ENCODE measurements at regions not wholly inside any gene's neighbourhood (a gene's known extent, or its start where the extent isn't known, plus 50 kb on each side); places are given as distances from the start of the nearest gene placed in this dataset.
A peak's percentile ranks its signal among the peaks of the same experiment; 100 is the strongest.

GRCh38 chr6:19024737-19025136, 637.6 kb downstream of the RNF144B start:
- H3K9me2 ChIP-seq (ENCODE audit: insufficient read depth): no peaks in the 10 kb centered on the region
- TF ChIP-seq, protein P1, sequence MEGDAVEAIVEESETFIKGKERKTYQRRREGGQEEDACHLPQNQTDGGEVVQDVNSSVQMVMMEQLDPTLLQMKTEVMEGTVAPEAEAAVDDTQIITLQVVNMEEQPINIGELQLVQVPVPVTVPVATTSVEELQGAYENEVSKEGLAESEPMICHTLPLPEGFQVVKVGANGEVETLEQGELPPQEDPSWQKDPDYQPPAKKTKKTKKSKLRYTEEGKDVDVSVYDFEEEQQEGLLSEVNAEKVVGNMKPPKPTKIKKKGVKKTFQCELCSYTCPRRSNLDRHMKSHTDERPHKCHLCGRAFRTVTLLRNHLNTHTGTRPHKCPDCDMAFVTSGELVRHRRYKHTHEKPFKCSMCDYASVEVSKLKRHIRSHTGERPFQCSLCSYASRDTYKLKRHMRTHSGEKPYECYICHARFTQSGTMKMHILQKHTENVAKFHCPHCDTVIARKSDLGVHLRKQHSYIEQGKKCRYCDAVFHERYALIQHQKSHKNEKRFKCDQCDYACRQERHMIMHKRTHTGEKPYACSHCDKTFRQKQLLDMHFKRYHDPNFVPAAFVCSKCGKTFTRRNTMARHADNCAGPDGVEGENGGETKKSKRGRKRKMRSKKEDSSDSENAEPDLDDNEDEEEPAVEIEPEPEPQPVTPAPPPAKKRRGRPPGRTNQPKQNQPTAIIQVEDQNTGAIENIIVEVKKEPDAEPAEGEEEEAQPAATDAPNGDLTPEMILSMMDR (conservative IDR thresholded peaks at IDR 0.05): peak; percentile 67
- no peak for TF ChIP-seq EZH2 (IDR thresholded peaks at IDR 0.05; ENCODE audit: low read depth)
- H3K27me3 ChIP-seq (ENCODE audit: insufficient read depth, low read depth): no peaks in the 10 kb centered on the region
- ChIA-PET POLR2A (ENCODE audit: unreplicated experiment) (interaction anchor here (0.5 to 1.2 kb wide), 2 partner anchors 81 to 513 kb away, joined by 3 to 5 read pairs; no protein-coding TSS in a partner anchor), CTCF (interaction anchor here (0.6 to 1.4 kb wide), 5 partner anchors 27 to 1548 kb away, joined by 4 to 6 read pairs (median 5); no protein-coding TSS in a partner anchor)
- no peaks in the 10 kb centered on the region for H3K36me3 ChIP-seq (ENCODE audit: low read depth)
- no peak overlapping the region for H2AFZ ChIP-seq
- no TSS peak for BruUV-seq (replicated peaks)
- DNase-seq: peak; percentile 43
- H3K4me2 ChIP-seq: no peak overlapping the region
- H3K79me2 ChIP-seq (ENCODE audit: low read depth): no peaks in the 10 kb centered on the region
- H3K4me1 ChIP-seq (replicated peaks; ENCODE audit: insufficient read depth): no peaks in the 10 kb centered on the region
- no peak overlapping the region for H3K4me3 ChIP-seq
- H3F3A ChIP-seq (ENCODE audit: insufficient read depth, low read depth): no peaks in the 10 kb centered on the region
- no peaks in the 10 kb centered on the region for H4K20me1 ChIP-seq (ENCODE audit: insufficient read depth)
- intact Hi-C loops (cut with micrococcal nuclease; ENCODE audit: unreplicated experiment): loop anchor here (1.0 to 10.0 kb wide), 5 partner anchors 180 to 1032 kb away; no protein-coding TSS in a partner anchor
- no peaks in the 10 kb centered on the region for H3K9me3 ChIP-seq (ENCODE audit: insufficient read depth, low read depth)
- no peak overlapping the region for H3K27ac ChIP-seq

DNA sequence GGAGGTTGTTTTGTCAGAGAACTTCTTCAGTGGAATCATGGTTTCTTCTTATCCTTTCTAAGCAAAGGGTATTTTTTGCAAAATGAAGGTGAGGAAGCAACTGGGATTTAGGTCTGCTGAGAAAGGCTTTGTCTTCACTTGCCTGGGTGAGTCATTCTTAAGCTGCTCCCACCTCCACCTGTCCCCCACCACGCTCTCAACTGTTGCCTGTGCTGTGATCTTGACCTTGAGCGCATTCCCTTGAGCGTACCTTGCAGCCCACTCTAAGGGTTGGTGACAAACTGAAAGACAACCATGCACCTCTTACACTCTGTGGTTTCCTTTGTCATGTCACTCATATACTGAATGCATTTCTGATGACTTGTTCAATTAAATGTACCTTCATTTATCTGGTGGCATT, 641.1 kb downstream of the RNF144B start:
- Histone ChIP-seq H3K36me3 (ENCODE audit: low read depth) (no peaks in the 10 kb centered on the region), H3K4me3 (no peak overlapping the region), H3F3A (ENCODE audit: insufficient read depth, low read depth) (no peaks in the 10 kb centered on the region), H4K20me1 (ENCODE audit: insufficient read depth) (no peaks in the 10 kb centered on the region), H3K9me3 (ENCODE audit: insufficient read depth, low read depth) (no peaks in the 10 kb centered on the region), H3K9me2 (ENCODE audit: insufficient read depth) (no peaks in the 10 kb centered on the region), H3K79me2 (ENCODE audit: low read depth) (no peaks in the 10 kb centered on the region), H2AFZ (no peak overlapping the region), H3K27ac (no peak overlapping the region), H3K4me1 (replicated peaks; ENCODE audit: insufficient read depth) (no peaks in the 10 kb centered on the region), H3K27me3 (ENCODE audit: insufficient read depth, low read depth) (no peaks in the 10 kb centered on the region), H3K4me2 (no peak overlapping the region)
- intact Hi-C loops (cut with micrococcal nuclease; ENCODE audit: unreplicated experiment): loop anchor here (10.0 kb wide), 2 partner anchors 177 to 237 kb away; no protein-coding TSS in a partner anchor
- BruUV-seq (replicated peaks): no TSS peak
- TF ChIP-seq, protein P1 (conservative IDR thresholded peaks at IDR 0.05): no peak
- no peak for TF ChIP-seq EZH2 (IDR thresholded peaks at IDR 0.05; ENCODE audit: low read depth)
- CTCF ChIA-PET: no interaction called here
- POLR2A ChIA-PET (ENCODE audit: unreplicated experiment): no interaction called here
- no peak for DNase-seq

DNA sequence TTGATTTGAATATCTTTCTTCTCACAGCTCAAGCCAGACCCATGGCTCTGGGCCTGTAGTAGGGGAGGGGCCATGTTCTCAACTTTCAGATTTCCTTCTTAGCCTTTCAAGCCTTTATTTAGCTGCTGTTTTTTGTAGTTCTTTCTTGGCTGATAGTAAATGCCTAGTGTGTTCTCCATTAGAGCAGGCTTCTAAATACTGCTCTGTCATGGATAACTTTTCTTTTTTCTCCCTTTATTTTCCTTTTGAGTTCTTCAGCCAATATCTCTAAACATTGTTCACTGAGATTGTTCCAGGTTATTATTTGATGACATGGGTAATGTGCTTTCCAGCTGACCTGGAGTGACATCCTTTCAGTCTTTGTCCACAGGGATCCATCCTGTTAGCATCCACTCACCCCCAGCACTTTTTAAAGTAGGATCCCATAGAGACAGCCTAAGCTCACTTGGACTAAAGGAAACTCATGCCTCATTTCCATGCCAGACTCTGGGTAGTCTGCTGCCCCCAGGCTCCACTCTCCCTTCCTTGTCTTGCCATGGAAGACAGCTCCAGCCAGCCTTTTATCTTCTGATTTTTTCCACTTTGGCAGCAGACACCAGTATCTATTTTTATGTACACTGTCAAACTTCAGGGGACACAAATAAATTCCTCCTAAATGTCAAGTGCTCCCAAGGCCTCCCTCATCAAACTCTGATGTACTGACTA, 645.6 kb downstream of the RNF144B start:
- Histone ChIP-seq H3K9me3 (ENCODE audit: insufficient read depth, low read depth) (peaks cover 3% of the 10 kb centered on the region; the same call in 1 of the 2 replicates), H4K20me1 (ENCODE audit: insufficient read depth) (no peaks in the 10 kb centered on the region), H3F3A (ENCODE audit: insufficient read depth, low read depth) (no peaks in the 10 kb centered on the region), H3K27me3 (ENCODE audit: insufficient read depth, low read depth) (no peaks in the 10 kb centered on the region), H3K36me3 (ENCODE audit: low read depth) (no peaks in the 10 kb centered on the region), H3K4me3 (no peak overlapping the region), H3K27ac (no peak overlapping the region), H3K4me1 (replicated peaks; ENCODE audit: insufficient read depth) (no peaks in the 10 kb centered on the region), H2AFZ (no peak overlapping the region), H3K4me2 (no peak overlapping the region), H3K9me2 (ENCODE audit: insufficient read depth) (no peaks in the 10 kb centered on the region), H3K79me2 (ENCODE audit: low read depth) (no peaks in the 10 kb centered on the region)
- CTCF ChIA-PET: interaction anchor here (0.6 kb wide), 1 partner anchor 409 kb away, joined by 3 read pairs; no protein-coding TSS in a partner anchor
- no peak for TF ChIP-seq EZH2 (IDR thresholded peaks at IDR 0.05; ENCODE audit: low read depth)
- TF ChIP-seq, protein P1 (conservative IDR thresholded peaks at IDR 0.05): no peak
- intact Hi-C loops (cut with micrococcal nuclease; ENCODE audit: unreplicated experiment): no loop called here
- POLR2A ChIA-PET (ENCODE audit: unreplicated experiment): no interaction called here
- no TSS peak for BruUV-seq (replicated peaks)
- DNase-seq: no peak

All from PC-9 (cell line).